GM06990 (cell line): ENCODE measurements at regions not wholly inside any gene's neighbourhood (a gene's known extent, or its start where the extent isn't known, plus 50 kb on each side); places are given as distances from the start of the nearest gene placed in this dataset.

Experiments used
- DNase-seq: peaks from one replicate; pipeline ENCODE4 v3.0.0-alpha.2; 2011; ENCODE audit not compliant: insufficient read length; ENCODE audit errors: extremely low read depth
- H3K27me3 ChIP-seq: replicated peaks from 2 replicates; pipeline ENCODE4 v1.6.0; 2011; ENCODE audit warnings: low read length; ENCODE audit not compliant: control insufficient read depth, insufficient read depth
- H3K36me3 ChIP-seq: 2 replicates; pipeline ENCODE4 v1.5.1; 2011; ENCODE audit warnings: low read length; ENCODE audit not compliant: control insufficient read depth, insufficient read depth
- H3K4me3 ChIP-seq: replicated peaks from 2 replicates; pipeline ENCODE4 v1.5.1; 2011; ENCODE audit warnings: low read depth, mild to moderate bottlenecking, control low read depth, low read length
- CTCF ChIP-seq: IDR thresholded peaks from 2 replicates; pipeline ENCODE4 v1.5.1; 2011; ENCODE audit warnings: low read length, control low read depth, mild to moderate bottlenecking, inconsistent platforms; ENCODE audit not compliant: insufficient read depth, poor library complexity, severe bottlenecking

- TF ChIP-seq CTCF: no peak
Observed at GRCh38 chr2:37869771-37870170, 55.3 kb upstream of the RMDN2 start.

DNA sequence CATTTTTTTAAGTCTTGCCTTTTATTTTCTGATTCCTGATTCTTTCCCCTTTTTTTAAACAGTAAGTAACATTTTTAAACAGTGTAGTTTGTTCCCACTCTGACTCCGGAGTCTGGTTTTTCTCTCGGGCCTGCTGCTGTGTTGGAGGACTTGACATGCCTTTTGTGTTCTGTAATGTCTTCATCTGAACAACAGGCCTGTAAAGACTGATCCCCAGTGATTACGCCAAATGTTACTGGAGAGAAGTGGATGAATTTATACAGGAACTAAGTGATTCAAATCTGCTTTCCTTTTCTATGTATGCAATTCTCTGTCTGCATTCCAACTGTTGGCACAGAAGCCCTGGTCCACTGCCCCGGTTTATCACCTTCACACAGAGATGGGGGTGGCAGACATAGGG is 54.3 kb upstream of the RMDN2 start:
- no peak for DNase-seq
- Histone ChIP-seq H3K27me3 (no peaks in the 10 kb centered on the region; the same call in 1 of the 2 replicates), H3K4me3 (no peak overlapping the region), H3K36me3 (no peaks in the 10 kb centered on the region)
- no peak for TF ChIP-seq CTCF

More at GRCh38 chr2:37869771-37870170, 55.3 kb upstream of the RMDN2 start:
- Histone ChIP-seq H3K27me3 (peaks cover 2% of the 10 kb centered on the region), H3K4me3 (no peak overlapping the region), H3K36me3 (no peaks in the 10 kb centered on the region)
- no peak for DNase-seq

GRCh38 chr2:37871456-37872191 is 53.5 kb upstream of the RMDN2 start:
- no peak for TF ChIP-seq CTCF
- Histone ChIP-seq H3K27me3 (no peaks in the 10 kb centered on the region), H3K4me3 (no peak overlapping the region), H3K36me3 (no peaks in the 10 kb centered on the region)
- DNase-seq: no peak

GRCh38 chr2:37872192-37872750 is 52.8 kb upstream of the RMDN2 start:
- TF ChIP-seq CTCF: no peak
- Histone ChIP-seq H3K4me3 (no peak overlapping the region), H3K36me3 (no peaks in the 10 kb centered on the region), H3K27me3 (no peaks in the 10 kb centered on the region)
- no peak for DNase-seq

- DNase-seq: no peak
- Histone ChIP-seq H3K4me3 (no peak overlapping the region), H3K27me3 (no peaks in the 10 kb centered on the region), H3K36me3 (no peaks in the 10 kb centered on the region)
- no peak for TF ChIP-seq CTCF
Observed at GRCh38 chr2:37873229-37873628, 51.9 kb upstream of the RMDN2 start.
